DMS79 (cell line): ENCODE measurements at regions not wholly inside any gene's neighbourhood (a gene's known extent, or its start where the extent isn't known, plus 50 kb on each side); places are given as distances from the start of the nearest gene placed in this dataset.

ENCODE experiments used
- DNase-seq: peaks from one replicate; lab custom pipeline; 2025; lab: John Stamatoyannopoulos, UW

DNA sequence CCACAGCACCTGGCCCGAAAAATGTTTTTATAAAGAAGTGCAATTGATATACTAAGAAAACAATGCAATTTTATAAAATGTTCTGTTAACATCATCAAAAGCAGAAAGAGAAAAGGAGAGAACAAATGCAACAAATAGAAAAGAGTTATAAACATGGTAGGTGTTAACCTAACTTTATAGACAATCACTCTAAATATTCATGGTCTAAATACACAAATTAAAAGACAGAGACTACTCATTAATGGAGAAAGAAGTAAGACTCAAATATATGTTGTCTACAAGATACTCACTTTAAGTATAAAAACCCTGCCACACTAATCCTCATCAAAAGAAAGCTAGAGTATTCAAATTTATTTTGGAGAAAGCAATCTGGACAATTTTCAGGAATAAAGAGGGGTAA is 425.3 kb upstream of the ANKRD30A start:
- DNase-seq: no peak

GRCh38 chr10:36692759-36693158 is 432.6 kb upstream of the ANKRD30A start:
- DNase-seq: no peak

DNA sequence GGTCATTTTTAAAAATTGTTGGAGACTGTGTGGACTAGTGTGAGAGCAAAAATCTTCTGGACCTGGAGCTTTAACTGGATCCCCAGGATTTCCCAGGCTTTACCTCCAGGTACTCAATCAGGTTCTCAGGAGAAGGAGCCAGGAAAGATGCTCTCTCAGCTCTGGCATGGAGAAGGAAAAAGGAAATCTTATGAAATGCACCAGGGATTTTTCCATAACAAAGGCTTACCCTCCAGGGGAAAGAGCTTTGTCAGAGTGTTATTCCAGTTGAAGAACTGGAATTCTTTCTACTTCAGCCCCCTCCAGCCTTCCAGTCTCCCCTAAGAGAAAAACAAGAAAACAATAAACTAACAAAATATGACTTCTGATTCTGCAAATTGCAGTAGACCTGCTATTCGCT is 436.7 kb upstream of the ANKRD30A start:
- DNase-seq: no peak

DNA sequence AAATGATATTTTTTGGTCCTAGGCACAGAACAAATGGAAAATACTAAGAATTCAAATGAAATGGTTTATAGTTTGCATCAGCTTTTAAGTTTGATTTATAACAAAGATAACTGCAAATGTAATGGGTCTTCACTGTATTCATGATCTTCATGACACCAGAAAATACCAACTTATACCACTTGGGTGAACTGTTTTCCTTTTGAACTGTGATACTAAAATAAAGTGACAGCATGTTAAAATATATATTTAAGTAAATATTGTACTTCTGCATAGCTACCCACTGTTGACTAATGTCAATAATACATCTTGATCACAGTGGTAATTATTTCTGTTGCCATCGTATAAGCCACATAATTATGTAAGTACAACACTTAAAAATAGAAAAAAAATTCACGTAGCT is 442.0 kb upstream of the ANKRD30A start:
- DNase-seq: no peak

DNA sequence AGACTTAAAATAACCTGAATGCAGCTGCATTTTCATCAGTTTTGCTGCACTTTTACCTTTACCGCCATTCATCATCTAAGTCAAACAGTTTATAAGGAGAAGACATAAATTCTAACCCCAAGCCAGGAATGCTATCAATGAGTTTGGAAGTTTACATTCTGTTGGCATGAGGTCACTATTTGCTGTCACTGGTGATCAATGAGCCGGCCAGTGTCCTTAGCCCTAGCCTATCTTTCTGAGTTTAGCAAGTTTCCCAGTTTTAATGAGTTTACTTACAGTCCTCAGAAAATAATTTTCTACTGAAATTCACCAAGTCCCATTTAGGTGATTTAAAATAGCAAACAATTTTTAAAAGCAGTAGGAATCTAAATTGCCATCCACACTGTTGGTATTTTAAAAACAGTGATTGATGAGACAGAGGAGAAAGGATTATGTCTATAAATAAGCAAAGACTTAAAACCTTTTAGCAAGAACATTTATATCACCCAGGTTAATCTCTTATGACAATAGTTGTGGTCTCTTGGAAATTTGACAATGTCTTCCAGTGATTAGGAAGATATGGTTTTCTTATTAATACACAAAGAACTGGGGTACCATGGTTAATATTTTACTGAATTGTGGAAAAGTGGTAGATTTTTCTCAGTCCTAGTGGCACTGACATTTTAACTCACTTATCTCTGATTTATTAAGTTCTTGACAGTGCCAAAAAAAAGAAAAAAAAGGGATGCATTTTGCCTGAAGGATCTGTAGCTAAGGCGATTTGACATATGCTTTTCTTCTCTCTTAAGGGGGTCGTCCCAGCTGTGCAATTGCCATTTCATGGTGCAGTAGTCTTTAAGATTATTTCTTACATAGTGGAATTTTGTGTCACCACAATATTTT is 443.4 kb upstream of the ANKRD30A start:
- DNase-seq: no peak

- no peak for DNase-seq
Measured at GRCh38 chr10:36679554-36679953, 445.8 kb upstream of the ANKRD30A start.

DNA sequence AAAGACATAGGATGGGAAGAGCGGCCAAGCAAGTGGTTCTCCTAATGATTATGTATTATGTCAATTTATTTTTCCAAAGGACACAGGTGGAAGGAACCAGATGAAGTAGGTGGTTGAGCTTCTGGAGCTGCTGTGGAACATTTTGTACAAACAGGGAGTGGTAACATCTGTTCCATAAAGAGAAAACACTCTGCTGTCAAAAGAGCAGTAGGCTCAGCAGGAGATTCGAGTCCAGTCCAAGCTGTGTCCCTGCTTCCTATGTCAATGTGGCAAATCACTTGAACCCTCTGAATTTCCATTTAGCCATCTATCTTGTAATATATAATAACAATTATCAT is 448.0 kb upstream of the ANKRD30A start:
- no peak for DNase-seq

GRCh38 chr10:36676756-36677430 is 448.5 kb upstream of the ANKRD30A start:
- DNase-seq: no peak

GRCh38 chr10:36676321-36676720 is 449.1 kb upstream of the ANKRD30A start:
- no peak for DNase-seq

DNA sequence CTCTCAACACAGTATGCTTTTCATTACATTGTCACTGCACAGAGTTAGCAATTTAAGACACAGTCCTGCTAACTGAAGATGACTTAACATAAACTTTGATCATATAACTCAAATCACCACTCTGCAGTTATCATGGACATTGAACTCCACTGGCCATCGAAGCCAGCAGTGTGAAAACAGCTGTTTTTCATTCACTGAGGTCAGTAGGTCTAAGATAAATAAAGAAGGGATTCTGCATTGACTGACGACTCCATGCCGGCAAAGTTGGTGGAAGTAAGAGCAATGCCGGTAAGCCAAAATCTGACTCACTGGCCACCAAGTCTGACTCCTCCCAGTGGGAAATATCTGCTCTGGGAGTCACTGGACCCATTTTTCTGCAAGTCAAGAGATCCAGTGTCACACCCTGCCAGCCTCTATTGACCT is 449.9 kb upstream of the ANKRD30A start:
- DNase-seq: no peak

DNA sequence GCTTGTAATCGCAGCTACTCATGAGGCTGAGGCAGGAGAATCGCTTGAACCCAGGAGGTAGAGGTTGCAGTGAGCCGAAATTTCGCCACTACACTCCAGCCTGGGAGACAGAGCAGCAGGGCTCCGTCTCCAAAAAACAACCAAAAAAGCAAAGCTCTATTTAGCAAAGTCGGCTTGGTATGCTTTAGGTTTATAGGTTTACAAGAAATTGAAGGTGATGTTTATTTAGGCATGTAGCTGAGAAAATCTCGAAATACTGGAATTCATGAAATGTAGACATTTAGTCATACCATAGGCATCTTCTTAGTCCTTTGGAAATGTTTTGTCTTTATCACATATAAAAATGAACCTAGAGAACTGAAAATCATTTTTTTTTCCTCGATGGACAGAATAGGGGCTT is 453.8 kb upstream of the ANKRD30A start:
- no peak for DNase-seq

- no peak for DNase-seq
Measured at GRCh38 chr10:36670621-36671402, 454.6 kb upstream of the ANKRD30A start.

- no peak for DNase-seq
Measured at GRCh38 chr10:36669615-36670352, 455.6 kb upstream of the ANKRD30A start.

GRCh38 chr10:36666451-36666850 is 458.9 kb upstream of the ANKRD30A start:
- no peak for DNase-seq

DNA sequence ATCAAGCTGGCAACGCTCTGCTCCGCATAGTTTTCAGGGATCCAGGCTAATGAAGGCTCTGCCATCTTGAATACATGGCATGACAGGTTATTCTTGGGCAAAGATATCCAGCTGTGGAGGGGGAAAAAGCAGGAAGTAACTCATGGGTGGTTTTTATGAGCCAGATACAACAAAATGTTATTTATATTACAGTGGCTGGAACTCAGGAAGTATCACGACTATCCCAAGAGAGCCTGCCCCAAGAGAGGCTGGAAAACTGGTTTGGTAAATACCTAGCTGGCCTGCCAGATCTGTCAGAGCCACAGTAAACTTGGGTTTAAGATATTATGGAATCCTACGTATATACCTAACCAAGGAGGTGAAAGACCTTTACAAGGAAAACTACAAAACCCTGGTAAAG is 462.8 kb upstream of the ANKRD30A start:
- no peak for DNase-seq

- DNase-seq: no peak
Measured at GRCh38 chr10:36650274-36650673, 475.1 kb upstream of the ANKRD30A start.

DNA sequence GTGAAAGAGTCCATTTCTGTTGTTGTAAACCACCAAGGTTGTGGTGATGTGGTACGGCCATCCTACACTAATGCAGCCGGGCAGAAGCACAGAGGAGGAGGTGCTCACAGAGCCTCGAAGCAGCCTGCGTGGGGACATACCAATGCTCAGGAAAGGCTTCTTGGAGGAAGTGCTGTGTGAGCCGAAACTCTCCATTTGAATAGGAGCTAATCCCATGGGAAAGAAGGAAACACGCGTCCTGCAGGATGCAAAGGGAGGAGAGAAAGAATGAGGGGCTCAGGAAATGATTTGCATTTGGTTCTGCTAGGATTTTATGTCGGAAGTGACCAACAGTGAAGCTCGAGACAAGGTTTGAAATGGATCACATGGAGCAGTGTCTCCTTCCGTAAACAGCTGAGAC is 477.9 kb upstream of the ANKRD30A start:
- DNase-seq: no peak

- no peak for DNase-seq
Measured at GRCh38 chr10:36640626-36641025, 484.8 kb upstream of the ANKRD30A start.

GRCh38 chr10:36638462-36639155 is 486.8 kb upstream of the ANKRD30A start:
- DNase-seq: no peak

DNA sequence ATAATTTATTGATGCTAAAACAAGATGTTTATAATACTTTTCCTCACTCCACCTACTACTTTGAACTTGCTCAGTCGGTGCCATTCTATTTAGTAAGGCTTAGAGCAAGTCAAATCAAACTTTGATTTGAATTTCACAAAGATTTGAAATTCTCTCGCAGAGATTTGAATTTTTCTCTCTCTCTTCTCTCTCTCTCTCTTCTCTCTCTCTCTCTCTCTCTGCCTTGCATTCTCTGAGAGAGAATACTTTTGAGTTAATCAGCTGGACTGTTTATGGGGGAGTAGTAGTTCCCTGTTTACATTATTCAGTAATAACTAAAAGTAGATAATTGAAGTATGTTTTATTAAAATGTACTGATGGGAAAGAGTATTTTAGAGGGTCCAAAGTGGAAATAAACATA is 488.5 kb upstream of the ANKRD30A start:
- no peak for DNase-seq

- no peak for DNase-seq
Measured at GRCh38 chr10:36636285-36636839, 489.0 kb upstream of the ANKRD30A start.
